PC-9 (cell line): ENCODE measurements at regions not wholly inside any gene's neighbourhood (a gene's known extent, or its start where the extent isn't known, plus 50 kb on each side); places are given as distances from the start of the nearest gene placed in this dataset.

Experiments
- CTCF ChIP-seq: fragments of 200-600 bp; sonication (generic); conservative IDR thresholded peaks from 2 replicates; pipeline ENCODE4 v1.6.1; 2017; ENCODE audit warnings: mixed run types, antibody characterized with exemption, mild to moderate bottlenecking, moderate library complexity
- EZH2 ChIP-seq: fragments of 200-600 bp; sonication (generic); IDR thresholded peaks from 2 replicates; pipeline ENCODE4 v1.8.0; 2017; ENCODE audit warnings: antibody characterized with exemption, low read depth

GRCh38 chr13:103525530-103525929, 459.3 kb upstream of the SLC10A2 start:
- TF ChIP-seq CTCF (no peak), EZH2 (no peak)
